ENCODE measurements at regions not wholly inside any gene's neighbourhood (a gene's known extent, or its start where the extent isn't known, plus 50 kb on each side); places are given as distances from the start of the nearest gene placed in this dataset.
A peak's percentile ranks its signal among the peaks of the same experiment; 100 is the strongest.

DNA sequence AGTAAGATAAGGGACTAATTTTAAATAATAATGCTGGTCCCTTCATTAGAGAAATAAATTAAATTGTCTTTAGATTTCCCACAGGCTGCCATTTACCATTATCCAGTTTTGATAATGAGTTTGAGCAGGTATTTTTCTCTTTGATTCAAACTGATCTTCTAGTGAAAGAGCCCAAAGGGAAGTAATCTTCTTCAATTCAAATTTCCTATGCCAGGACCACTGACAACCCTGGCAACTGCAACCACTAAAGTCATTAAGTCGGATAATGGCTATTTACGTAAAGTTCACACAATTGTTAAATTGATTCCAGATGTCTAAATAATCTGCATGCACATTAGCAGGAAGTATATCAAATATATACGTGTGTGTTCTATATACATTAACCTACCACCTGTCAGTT, 399.3 kb downstream of the PTPRC start:
- H3K27me3 ChIP-seq (ENCODE audit: insufficient read depth, low read length), result no peaks in the 10 kb centered on the region
- no peaks in the 10 kb centered on the region for H3K79me2 ChIP-seq (ENCODE audit: insufficient read depth, low read length)
- H3K27ac ChIP-seq (ENCODE audit: low read depth, low read length, poor library complexity, severe bottlenecking), result peak overlapping the region; percentile 96
- no peaks in the 10 kb centered on the region for H4K20me1 ChIP-seq (ENCODE audit: insufficient read depth, low read length)
- peaks cover 81% of the 10 kb centered on the region for H3K4me1 ChIP-seq (ENCODE audit: insufficient read depth, low read length, severe bottlenecking)
- no peaks in the 10 kb centered on the region for H3K9me2 ChIP-seq (ENCODE audit: low read depth, low read length)
- H3K9ac ChIP-seq (ENCODE audit: low read length), result no peak overlapping the region
- H3K4me3 ChIP-seq (ENCODE audit: low read depth, low read length, poor library complexity, severe bottlenecking), result no peak overlapping the region
- peaks cover 4% of the 10 kb centered on the region; the same call in 1 of the 2 replicates for H3K9me3 ChIP-seq (ENCODE audit: low read length)
- peaks cover 2% of the 10 kb centered on the region; the same call in 1 of the 2 replicates for H3F3A ChIP-seq (ENCODE audit: insufficient read depth, low read length)
- no peaks in the 10 kb centered on the region for H3K36me3 ChIP-seq (ENCODE audit: insufficient read depth, low read length)
- no peak overlapping the region for H2AFZ ChIP-seq (ENCODE audit: low read length)
- TF ChIP-seq, protein P1, sequence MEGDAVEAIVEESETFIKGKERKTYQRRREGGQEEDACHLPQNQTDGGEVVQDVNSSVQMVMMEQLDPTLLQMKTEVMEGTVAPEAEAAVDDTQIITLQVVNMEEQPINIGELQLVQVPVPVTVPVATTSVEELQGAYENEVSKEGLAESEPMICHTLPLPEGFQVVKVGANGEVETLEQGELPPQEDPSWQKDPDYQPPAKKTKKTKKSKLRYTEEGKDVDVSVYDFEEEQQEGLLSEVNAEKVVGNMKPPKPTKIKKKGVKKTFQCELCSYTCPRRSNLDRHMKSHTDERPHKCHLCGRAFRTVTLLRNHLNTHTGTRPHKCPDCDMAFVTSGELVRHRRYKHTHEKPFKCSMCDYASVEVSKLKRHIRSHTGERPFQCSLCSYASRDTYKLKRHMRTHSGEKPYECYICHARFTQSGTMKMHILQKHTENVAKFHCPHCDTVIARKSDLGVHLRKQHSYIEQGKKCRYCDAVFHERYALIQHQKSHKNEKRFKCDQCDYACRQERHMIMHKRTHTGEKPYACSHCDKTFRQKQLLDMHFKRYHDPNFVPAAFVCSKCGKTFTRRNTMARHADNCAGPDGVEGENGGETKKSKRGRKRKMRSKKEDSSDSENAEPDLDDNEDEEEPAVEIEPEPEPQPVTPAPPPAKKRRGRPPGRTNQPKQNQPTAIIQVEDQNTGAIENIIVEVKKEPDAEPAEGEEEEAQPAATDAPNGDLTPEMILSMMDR (IDR thresholded peaks at IDR 0.05; ENCODE audit: low read length), result no peak
- TF ChIP-seq EZH2 (IDR thresholded peaks at IDR 0.05; ENCODE audit: borderline replicate concordance, low read length), result no peak
- H3K4me2 ChIP-seq (ENCODE audit: low read length), result no peak overlapping the region

DNA sequence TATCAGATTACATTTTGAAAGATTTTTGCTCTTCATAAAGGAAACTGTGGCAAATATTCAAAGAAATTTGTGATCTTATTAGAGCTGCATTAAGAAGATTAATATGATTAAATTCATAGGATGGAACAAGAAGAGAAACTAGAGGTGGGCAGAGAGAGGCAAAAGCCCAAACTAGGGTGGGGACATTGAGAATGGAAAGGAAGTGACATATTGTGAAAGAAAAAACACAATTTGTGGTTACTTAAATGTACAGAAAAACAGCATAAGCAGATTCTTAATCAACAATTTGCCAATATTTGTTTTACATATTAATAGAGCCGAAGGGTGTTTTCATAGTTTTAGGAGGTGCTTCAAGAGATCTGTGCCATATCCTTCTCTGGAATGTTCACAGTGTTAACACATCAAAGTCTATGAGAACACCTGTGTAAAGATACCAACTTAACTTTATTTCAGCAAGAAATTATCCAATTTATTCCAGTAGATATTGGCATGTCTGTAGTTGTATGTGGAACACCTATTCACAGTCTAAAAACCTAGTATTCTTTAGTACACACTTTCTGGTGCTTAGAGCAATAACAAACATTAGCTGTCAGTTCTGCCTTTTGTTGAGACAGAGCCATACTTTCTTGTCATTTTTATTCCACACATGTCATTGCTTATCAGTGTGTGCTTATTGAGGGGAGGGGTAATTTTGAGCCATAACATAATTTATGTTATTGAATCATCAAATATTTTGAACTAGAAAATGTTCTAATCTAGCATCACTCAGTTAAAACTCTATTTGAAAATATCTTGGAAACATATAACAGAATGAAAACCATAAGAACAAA, 401.5 kb downstream of the PTPRC start:
- no peak for TF ChIP-seq EZH2 (IDR thresholded peaks at IDR 0.05; ENCODE audit: borderline replicate concordance, low read length)
- TF ChIP-seq, protein P1 (IDR thresholded peaks at IDR 0.05; ENCODE audit: low read length), result no peak
- peaks cover 4% of the 10 kb centered on the region; the same call in 1 of the 2 replicates for H3K36me3 ChIP-seq (ENCODE audit: insufficient read depth, low read length)
- H3K27ac ChIP-seq (ENCODE audit: low read depth, low read length, poor library complexity, severe bottlenecking), result peak overlapping the region; percentile 96
- H4K20me1 ChIP-seq (ENCODE audit: insufficient read depth, low read length), result no peaks in the 10 kb centered on the region
- H2AFZ ChIP-seq (ENCODE audit: low read length), result no peak overlapping the region
- H3K79me2 ChIP-seq (ENCODE audit: insufficient read depth, low read length), result no peaks in the 10 kb centered on the region
- no peak overlapping the region for H3K4me3 ChIP-seq (ENCODE audit: low read depth, low read length, poor library complexity, severe bottlenecking)
- no peaks in the 10 kb centered on the region for H3K27me3 ChIP-seq (ENCODE audit: insufficient read depth, low read length)
- H3K9me3 ChIP-seq (ENCODE audit: low read length), result peaks cover 10% of the 10 kb centered on the region; the same call in 1 of the 2 replicates
- peaks cover 2% of the 10 kb centered on the region; the same call in 1 of the 2 replicates for H3F3A ChIP-seq (ENCODE audit: insufficient read depth, low read length)
- H3K4me2 ChIP-seq (ENCODE audit: low read length), result peak overlapping the region; percentile 9
- H3K4me1 ChIP-seq (ENCODE audit: insufficient read depth, low read length, severe bottlenecking), result peaks cover 78% of the 10 kb centered on the region
- no peaks in the 10 kb centered on the region for H3K9me2 ChIP-seq (ENCODE audit: low read depth, low read length)
- peak overlapping the region; percentile 45 for H3K9ac ChIP-seq (ENCODE audit: low read length)

DNA sequence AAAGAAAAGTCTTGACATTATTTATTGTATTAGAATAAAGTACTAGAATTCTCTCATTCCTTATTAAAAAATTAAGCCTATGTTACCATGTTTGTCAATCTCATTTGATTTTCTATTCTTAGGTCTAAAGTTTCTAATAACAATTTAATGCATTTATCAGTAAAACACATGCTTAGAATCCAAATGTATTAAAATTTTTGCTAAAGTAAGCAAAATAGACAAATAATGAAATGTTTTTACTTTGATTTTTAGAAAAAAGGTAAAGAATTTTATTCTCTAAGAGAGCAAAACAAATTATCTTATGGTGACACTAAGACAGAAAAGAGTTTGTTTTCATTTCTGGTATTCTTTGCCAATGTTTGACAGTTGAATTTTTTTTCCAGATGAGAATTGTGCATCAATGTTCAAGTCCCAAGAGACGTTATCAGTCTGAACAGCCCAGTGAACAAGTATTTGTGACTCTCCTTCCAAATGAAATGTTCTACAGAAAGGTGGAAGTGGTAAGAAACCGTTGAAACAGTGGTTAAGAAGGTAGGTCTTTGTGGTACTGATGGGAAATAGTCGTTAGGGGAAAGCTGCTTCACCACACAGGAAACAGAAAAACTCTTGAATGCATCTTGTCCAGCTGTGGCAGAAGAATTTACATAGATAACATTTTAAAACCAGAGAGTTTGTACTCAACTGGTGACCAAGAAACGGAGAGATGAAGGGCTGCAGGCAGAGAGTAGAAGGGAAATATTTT, 402.5 kb downstream of the PTPRC start:
- Histone ChIP-seq H2AFZ (ENCODE audit: low read length) (no peak overlapping the region), H3K36me3 (ENCODE audit: insufficient read depth, low read length) (peaks cover 4% of the 10 kb centered on the region; the same call in 1 of the 2 replicates), H3K9me3 (ENCODE audit: low read length) (peaks cover 10% of the 10 kb centered on the region; the same call in 1 of the 2 replicates), H3K4me1 (ENCODE audit: insufficient read depth, low read length, severe bottlenecking) (peaks cover 72% of the 10 kb centered on the region), H3K79me2 (ENCODE audit: insufficient read depth, low read length) (no peaks in the 10 kb centered on the region), H4K20me1 (ENCODE audit: insufficient read depth, low read length) (no peaks in the 10 kb centered on the region), H3F3A (ENCODE audit: insufficient read depth, low read length) (peaks cover 2% of the 10 kb centered on the region; the same call in 1 of the 2 replicates), H3K4me3 (ENCODE audit: low read depth, low read length, poor library complexity, severe bottlenecking) (peak overlapping the region; percentile 2), H3K9ac (ENCODE audit: low read length) (peak overlapping the region; percentile 68), H3K27ac (ENCODE audit: low read depth, low read length, poor library complexity, severe bottlenecking) (peak overlapping the region; percentile 96), H3K9me2 (ENCODE audit: low read depth, low read length) (no peaks in the 10 kb centered on the region), H3K4me2 (ENCODE audit: low read length) (peak overlapping the region; percentile 56), H3K27me3 (ENCODE audit: insufficient read depth, low read length) (no peaks in the 10 kb centered on the region)
- no peak for TF ChIP-seq EZH2 (IDR thresholded peaks at IDR 0.05; ENCODE audit: borderline replicate concordance, low read length)
- TF ChIP-seq, protein P1 (IDR thresholded peaks at IDR 0.05; ENCODE audit: low read length), result no peak

Measured in OCI-LY1 (cell line).